ENCODE measurements at regions not wholly inside any gene's neighbourhood (a gene's known extent, or its start where the extent isn't known, plus 50 kb on each side); places are given as distances from the start of the nearest gene placed in this dataset.

GRCh38 chr5:131021646-131022045 lies 143.4 kb downstream of the HINT1 start:
- no peak for TF ChIP-seq CTCF (IDR thresholded peaks at IDR 0.05)

GRCh38 chr5:131019601-131020315 lies 145.3 kb downstream of the HINT1 start:
- TF ChIP-seq CTCF (IDR thresholded peaks at IDR 0.05) = no peak

GRCh38 chr5:131019111-131019510 lies 145.9 kb downstream of the HINT1 start:
- no peak for TF ChIP-seq CTCF (IDR thresholded peaks at IDR 0.05)

GRCh38 chr5:131008329-131008728 lies 156.7 kb downstream of the HINT1 start:
- no peak for TF ChIP-seq CTCF (IDR thresholded peaks at IDR 0.05)

- no peak for TF ChIP-seq CTCF (IDR thresholded peaks at IDR 0.05)
These were observed 158.9 kb downstream of the HINT1 start for GRCh38 chr5:131005963-131006684.

- no peak for TF ChIP-seq CTCF (IDR thresholded peaks at IDR 0.05)
These were observed 163.5 kb downstream of the HINT1 start for GRCh38 chr5:131001507-131001906.

- TF ChIP-seq CTCF (IDR thresholded peaks at IDR 0.05) = no peak
These were observed 164.8 kb downstream of the HINT1 start for GRCh38 chr5:131000289-131000688.

Data from LNCAP (cell line).